ENCODE measurements at regions not wholly inside any gene's neighbourhood (a gene's known extent, or its start where the extent isn't known, plus 50 kb on each side); places are given as distances from the start of the nearest gene placed in this dataset.

DNA sequence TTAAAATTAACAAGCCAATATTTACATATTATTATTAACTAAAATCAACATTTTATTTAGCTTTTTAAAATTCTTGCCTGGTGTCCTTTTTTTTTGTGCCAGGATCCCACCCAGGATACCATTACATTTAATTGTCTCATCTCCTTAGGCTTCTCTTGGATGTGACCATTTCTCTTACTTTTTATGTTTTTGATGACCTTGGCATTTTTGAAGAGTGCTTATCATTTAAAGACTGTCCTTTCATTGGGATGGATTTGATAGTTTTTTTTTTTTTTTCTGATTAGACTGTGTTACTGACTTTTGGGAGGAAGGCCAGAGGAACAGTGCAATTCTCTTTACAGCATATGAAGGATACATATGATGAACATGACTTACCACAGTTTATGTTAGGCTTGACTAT, 181.4 kb upstream of the SMIM30 start:
- ChIA-PET POLR2A (no interaction called here), CTCF (interaction anchor here (1.1 kb wide), 1 partner anchor 11 kb away, joined by 6 read pairs; no protein-coding TSS in a partner anchor)
- TF ChIP-seq, protein P1, sequence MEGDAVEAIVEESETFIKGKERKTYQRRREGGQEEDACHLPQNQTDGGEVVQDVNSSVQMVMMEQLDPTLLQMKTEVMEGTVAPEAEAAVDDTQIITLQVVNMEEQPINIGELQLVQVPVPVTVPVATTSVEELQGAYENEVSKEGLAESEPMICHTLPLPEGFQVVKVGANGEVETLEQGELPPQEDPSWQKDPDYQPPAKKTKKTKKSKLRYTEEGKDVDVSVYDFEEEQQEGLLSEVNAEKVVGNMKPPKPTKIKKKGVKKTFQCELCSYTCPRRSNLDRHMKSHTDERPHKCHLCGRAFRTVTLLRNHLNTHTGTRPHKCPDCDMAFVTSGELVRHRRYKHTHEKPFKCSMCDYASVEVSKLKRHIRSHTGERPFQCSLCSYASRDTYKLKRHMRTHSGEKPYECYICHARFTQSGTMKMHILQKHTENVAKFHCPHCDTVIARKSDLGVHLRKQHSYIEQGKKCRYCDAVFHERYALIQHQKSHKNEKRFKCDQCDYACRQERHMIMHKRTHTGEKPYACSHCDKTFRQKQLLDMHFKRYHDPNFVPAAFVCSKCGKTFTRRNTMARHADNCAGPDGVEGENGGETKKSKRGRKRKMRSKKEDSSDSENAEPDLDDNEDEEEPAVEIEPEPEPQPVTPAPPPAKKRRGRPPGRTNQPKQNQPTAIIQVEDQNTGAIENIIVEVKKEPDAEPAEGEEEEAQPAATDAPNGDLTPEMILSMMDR (IDR thresholded peaks at IDR 0.05; ENCODE audit: control extremely low read depth, extremely low read depth, low read depth, missing control alignments), result no peak
- DNase-seq (ENCODE audit: extremely low spot score), result no peak

DNA sequence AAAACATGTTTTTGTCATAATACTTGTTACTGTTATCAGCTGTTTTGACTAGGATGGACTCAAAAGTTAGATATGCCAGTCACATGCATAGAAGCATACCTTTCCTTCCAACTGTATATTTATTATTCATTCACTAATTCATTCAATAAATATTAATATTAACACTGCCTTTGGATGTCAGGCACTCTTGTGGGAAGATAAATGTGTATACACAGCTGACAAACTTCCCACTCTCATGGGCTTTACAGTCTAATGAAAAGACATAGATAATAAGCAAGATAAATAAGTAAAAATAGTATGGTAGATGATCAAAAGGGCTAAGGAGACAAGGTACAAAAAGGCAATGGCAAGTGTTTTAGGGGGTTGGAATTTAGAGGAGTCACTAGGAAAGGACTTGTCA, 180.1 kb upstream of the SMIM30 start:
- POLR2A ChIA-PET, result no interaction called here
- TF ChIP-seq, protein P1 (IDR thresholded peaks at IDR 0.05; ENCODE audit: control extremely low read depth, extremely low read depth, low read depth, missing control alignments), result no peak
- no peak for DNase-seq (ENCODE audit: extremely low spot score)
- CTCF ChIA-PET, result no interaction called here

DNA sequence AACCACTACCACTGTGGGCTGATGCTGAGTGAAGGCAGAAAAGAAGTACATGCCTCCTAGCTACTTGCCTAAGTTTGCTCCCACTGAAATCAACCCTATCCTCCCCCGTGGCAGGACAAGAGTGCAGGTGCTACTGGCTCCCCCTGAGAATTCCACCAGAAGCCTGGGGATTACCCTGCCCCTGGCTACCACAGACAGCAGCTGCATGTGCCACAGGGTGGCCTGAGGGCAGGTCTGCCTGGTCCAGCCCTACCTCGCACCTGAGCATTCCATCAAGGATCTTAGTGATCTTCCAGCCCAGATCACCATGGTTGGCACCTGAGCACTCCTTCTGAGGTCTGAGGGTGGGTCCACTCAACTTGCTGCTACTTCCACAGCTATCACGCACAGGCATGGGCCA, 176.4 kb upstream of the SMIM30 start:
- ChIA-PET POLR2A (no interaction called here), CTCF (no interaction called here)
- TF ChIP-seq, protein P1 (IDR thresholded peaks at IDR 0.05; ENCODE audit: control extremely low read depth, extremely low read depth, low read depth, missing control alignments), result no peak
- no peak for DNase-seq (ENCODE audit: extremely low spot score)

DNA sequence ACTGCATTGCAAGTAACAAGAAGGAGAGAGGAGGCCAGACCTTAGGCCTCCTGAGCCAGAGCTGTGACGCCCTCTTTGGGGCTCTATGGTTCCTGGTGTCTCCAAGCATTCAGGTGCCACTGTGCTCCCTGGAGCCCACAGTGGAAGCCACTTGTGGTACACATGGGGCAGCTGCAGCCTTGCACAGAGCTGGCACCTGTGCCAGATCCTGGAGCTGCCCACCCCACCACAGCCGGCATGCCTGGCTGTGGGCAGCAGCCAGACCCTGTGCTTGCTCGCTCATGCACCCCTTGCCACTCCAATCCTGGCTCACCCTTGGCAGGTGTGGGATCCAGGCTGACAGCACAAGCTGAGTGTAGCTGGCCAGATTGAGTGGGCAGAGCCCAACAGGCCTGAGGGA, 173.8 kb upstream of the SMIM30 start:
- ChIA-PET CTCF (interaction anchor here (0.9 kb wide), 1 partner anchor 839 kb away, joined by 3 read pairs; no protein-coding TSS in a partner anchor), POLR2A (no interaction called here)
- no peak for DNase-seq (ENCODE audit: extremely low spot score)
- TF ChIP-seq, protein P1 (IDR thresholded peaks at IDR 0.05; ENCODE audit: control extremely low read depth, extremely low read depth, low read depth, missing control alignments), result no peak

DNA sequence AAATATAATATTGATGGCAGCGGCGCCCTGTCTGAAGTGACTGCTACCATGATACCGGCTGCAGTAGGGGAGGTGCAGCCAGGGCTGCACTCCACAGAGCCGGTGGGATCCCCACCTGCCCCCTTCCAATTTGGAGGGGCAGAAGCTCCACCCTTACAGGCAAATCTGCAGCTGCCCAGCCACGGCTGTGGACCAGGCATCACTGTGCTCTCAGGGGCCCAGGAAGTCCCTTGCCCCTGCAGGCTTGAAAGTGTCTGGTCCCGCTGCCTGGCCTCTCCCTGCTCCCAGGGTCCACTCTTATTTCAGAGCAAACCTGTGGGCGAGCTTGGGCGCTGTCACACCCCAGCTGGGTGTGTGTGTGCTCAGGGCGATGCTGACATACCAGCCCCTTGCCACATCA, 172.7 kb upstream of the SMIM30 start:
- CTCF ChIA-PET, result no interaction called here
- POLR2A ChIA-PET, result no interaction called here
- no peak for DNase-seq (ENCODE audit: extremely low spot score)
- TF ChIP-seq, protein P1 (IDR thresholded peaks at IDR 0.05; ENCODE audit: control extremely low read depth, extremely low read depth, low read depth, missing control alignments), result no peak

DNA sequence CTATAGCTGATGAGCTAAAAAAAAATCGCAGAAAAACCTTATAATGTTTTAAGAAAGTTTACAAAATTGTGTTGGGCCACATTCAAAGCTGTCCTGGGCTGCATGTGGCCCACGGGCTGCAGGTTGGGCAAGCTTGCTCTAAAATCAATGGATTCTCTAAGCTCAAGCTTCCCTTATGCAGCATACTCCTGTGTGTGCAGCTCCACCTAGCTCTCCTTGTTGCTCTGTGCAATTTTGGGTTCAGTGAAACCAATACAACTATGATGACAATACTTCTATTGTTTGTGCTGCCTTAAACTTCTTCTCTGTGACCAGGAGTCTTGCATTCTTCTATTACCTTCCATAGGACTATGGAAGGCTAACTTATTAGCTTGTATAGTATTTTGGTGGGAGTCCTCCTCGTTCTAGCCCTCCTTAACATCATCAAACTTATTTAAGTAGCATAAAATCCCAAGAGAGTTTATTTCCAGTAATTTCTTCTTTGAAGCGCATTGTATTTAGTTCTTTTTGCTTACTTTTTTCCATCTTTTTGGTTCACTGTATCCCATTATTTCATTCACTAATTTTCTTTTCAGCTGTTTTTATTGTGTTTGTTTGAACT, 170.9 kb upstream of the SMIM30 start:
- POLR2A ChIA-PET, result no interaction called here
- TF ChIP-seq, protein P1 (IDR thresholded peaks at IDR 0.05; ENCODE audit: control extremely low read depth, extremely low read depth, low read depth, missing control alignments), result peak; percentile 68
- CTCF ChIA-PET, result interaction anchor here (0.7 to 1.3 kb wide), 7 partner anchors 11 to 749 kb away, joined by 3 to 7 read pairs (median 3); no protein-coding TSS in a partner anchor
- peak; percentile 18 for DNase-seq (ENCODE audit: extremely low spot score)

Measured in GM10248 (cell line).